GM12872 (cell line): ENCODE measurements at regions not wholly inside any gene's neighbourhood (a gene's known extent, or its start where the extent isn't known, plus 50 kb on each side); places are given as distances from the start of the nearest gene placed in this dataset.

Source experiments
- TF ChIP-seq, protein P1 (sequence below): IDR thresholded peaks from 3 replicates; pipeline ENCODE4 v1.5.1; 2011; ENCODE audit warnings: low read depth, mild to moderate bottlenecking, low read length, moderate library complexity; ENCODE audit not compliant: insufficient read depth

DNA sequence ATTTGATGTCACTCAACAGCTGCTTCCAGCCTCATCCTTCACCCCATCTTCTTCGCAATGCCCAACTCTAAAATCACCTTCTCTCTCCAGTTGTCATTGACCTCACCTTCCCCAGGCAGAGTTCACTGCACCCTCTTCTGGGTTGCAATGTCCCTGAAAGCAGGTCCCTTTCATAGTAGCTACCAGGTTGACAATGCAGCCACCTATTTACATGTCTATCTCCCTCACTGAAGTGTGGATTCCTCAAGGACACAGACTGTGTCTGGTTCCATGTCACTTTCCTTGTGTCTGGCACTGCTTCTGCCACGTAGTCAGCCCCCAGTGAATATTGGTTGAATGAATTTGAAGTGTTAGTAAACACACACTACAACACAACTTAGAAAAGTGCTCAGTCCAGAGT lies 445.5 kb upstream of the WWC1 start:
- TF ChIP-seq, protein P1, sequence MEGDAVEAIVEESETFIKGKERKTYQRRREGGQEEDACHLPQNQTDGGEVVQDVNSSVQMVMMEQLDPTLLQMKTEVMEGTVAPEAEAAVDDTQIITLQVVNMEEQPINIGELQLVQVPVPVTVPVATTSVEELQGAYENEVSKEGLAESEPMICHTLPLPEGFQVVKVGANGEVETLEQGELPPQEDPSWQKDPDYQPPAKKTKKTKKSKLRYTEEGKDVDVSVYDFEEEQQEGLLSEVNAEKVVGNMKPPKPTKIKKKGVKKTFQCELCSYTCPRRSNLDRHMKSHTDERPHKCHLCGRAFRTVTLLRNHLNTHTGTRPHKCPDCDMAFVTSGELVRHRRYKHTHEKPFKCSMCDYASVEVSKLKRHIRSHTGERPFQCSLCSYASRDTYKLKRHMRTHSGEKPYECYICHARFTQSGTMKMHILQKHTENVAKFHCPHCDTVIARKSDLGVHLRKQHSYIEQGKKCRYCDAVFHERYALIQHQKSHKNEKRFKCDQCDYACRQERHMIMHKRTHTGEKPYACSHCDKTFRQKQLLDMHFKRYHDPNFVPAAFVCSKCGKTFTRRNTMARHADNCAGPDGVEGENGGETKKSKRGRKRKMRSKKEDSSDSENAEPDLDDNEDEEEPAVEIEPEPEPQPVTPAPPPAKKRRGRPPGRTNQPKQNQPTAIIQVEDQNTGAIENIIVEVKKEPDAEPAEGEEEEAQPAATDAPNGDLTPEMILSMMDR = no peak

DNA sequence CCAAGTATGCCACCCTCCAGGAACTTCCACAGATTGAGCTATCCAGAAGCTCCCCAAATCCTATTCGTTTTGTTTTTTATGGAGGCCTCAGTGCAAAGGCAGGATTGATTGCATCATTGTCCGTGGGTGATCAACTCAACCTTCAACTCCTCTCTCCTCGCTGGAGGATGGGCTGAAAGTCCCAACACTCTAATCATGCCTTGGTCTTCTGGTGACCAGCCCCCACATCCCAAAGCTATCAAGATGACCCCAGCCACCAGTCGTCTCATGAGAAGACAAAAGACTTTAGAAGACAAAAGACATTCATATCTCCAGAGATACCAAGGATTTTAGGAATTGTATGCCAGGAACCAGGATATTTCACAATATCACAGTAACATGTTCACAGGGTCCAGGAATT lies 441.6 kb upstream of the WWC1 start:
- TF ChIP-seq, protein P1 = no peak

DNA sequence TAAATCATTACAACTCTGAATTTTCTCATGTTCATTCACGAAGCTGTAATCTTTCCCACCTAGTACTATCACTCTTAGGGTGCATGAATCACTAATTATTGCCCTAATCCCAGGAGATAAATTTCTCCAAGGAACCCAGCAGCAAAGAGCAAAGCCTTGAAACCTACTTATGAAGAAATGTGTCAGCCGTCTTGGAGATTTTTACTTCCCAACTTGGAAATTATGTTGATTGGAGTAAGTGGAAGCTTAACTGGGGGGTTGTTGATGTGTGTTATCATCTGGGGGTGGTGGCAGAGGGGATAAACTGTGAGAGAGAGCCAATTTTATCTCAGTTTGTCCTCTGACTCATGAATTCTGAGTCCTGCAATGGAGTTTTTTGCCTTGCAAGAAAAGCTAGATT lies 440.5 kb upstream of the WWC1 start:
- TF ChIP-seq, protein P1 = no peak

- TF ChIP-seq, protein P1 = no peak
Measured at GRCh38 chr5:167851416-167851815, 440.0 kb upstream of the WWC1 start.

DNA sequence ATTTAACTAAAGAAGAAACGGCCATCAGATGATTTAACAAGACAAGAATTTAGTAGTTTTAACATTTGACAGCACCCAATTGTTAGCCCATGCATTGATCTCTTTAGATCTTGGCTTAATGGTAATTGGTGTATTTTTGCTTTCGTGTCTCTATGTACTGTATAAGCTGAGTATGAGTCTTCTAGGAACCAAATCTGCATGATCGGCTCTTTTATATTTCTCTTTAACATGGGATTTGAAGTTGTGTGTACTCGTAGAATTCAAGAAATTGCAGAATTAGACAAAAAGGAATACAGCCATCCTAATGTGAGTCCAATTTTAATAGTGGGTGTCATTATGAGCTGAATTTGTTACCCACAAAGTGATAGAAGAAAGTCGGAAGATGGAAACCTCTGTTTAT lies 438.9 kb upstream of the WWC1 start:
- TF ChIP-seq, protein P1 = no peak

DNA sequence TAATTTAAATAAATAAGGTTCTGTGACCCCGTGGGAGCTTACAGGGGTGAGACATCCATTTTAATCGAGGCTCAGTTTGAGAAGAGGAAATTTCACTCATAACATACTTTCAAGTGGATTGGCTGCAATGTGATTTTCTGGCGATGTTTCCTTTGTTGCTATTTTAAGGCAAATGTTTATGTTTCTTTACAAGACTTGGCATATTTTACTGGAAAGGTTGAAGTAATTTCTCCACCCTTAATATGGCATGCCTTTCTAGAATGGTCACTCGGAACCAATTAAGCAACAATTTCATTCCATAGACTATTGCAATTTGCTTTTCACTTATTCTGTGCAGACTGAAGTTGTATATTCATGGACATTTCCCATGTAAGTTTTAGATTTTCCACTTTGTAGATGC lies 438.0 kb upstream of the WWC1 start:
- TF ChIP-seq, protein P1 = no peak

- TF ChIP-seq, protein P1 = no peak
Measured at GRCh38 chr5:167855818-167856217, 435.6 kb upstream of the WWC1 start.

DNA sequence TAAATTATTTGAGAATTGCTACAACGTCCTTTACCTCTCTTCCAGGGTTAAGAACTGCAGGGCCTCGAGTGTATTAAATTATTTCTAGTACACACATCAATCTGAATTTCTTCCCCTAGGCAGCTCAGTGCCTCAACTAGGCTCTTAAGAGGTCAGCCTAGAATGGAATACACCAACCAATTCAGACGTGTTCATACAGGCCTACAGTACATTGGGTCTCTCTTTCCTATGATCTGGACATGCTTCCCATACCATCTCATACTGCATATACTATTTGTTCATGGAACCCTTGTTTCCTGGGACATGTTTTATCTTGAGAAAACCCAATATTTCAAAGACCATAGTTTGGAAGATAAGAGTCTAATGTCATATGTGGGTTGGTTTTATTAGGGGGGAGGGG lies 434.1 kb upstream of the WWC1 start:
- TF ChIP-seq, protein P1 = no peak
